ENCODE measurements at regions not wholly inside any gene's neighbourhood (a gene's known extent, or its start where the extent isn't known, plus 50 kb on each side); places are given as distances from the start of the nearest gene placed in this dataset.

GRCh38 chr22:47225931-47226633 is 463.6 kb downstream of the TBC1D22A start:
- no peak for TF ChIP-seq CTCF (IDR thresholded peaks at IDR 0.05)
- H3K27ac ChIP-seq = no peak overlapping the region
- DNase-seq (ENCODE audit: low spot score) = no peak
- no peak overlapping the region for H3K4me3 ChIP-seq

GRCh38 chr22:47225080-47225930 is 462.9 kb downstream of the TBC1D22A start:
- no peak for DNase-seq (ENCODE audit: low spot score)
- no peak for TF ChIP-seq CTCF (IDR thresholded peaks at IDR 0.05)
- Histone ChIP-seq H3K27ac (no peak overlapping the region), H3K4me3 (no peak overlapping the region)
